H1 (cell line): ENCODE measurements at regions not wholly inside any gene's neighbourhood (a gene's known extent, or its start where the extent isn't known, plus 50 kb on each side); places are given as distances from the start of the nearest gene placed in this dataset.

Source experiments
- CTCF ChIA-PET: fragments of 300-600 bp; sonication (Branson Sonifier 250); formaldehyde crosslinking; loops from one replicate; lab custom pipeline; 2021; ENCODE audit not compliant: partially characterized antibody; lab: Charles Lee
- POLR2A ChIA-PET: fragments of 300-600 bp; sonication (Branson Sonifier 250); formaldehyde crosslinking; loops from one replicate; lab custom pipeline; 2021; ENCODE audit warnings: inconsistent platforms; ENCODE audit not compliant: partially characterized antibody; lab: Charles Lee
- DNase-seq, 2 experiments: peaks; one replicate each; pipeline versions ENCODE4 v3.0.0 to v3.0.0-alpha.2; 2010 to 2022; ENCODE audit warnings: low spot score in 2 of 2, low read depth in 1 of 2, mixed read lengths in 1 of 2
- FAIRE-seq: peaks from 2 replicates; lab custom pipeline; 2011; peaks lifted over from hg19 to GRCh38; lab: Jason Lieb, UNC
- H2AFZ ChIP-seq: 2 replicates; pipeline ENCODE4 v1.8.1; 2012; ENCODE audit warnings: low read length, inconsistent platforms
- H2AK5ac ChIP-seq: 2 replicates; pipeline ENCODE4 v1.6.1; 2013; ENCODE audit warnings: low read depth, low read length
- H2BK120ac ChIP-seq: replicated peaks from 2 replicates; pipeline ENCODE3; 2013; ENCODE audit warnings: low read depth, low read length, inconsistent platforms
- H2BK12ac ChIP-seq: 2 replicates; pipeline ENCODE4 v1.6.1; 2013; ENCODE audit warnings: low read depth, low read length
- H2BK15ac ChIP-seq: 2 replicates; pipeline ENCODE4 v1.6.1; 2013; ENCODE audit warnings: low read length
- H2BK20ac ChIP-seq: 2 replicates; pipeline ENCODE4 v1.6.1; 2013; ENCODE audit warnings: low read length
- H2BK5ac ChIP-seq: 2 replicates; pipeline ENCODE4 v1.6.1; 2013; ENCODE audit warnings: low read depth, low read length
- H3K14ac ChIP-seq: 2 replicates; pipeline ENCODE4 v1.6.1; 2013; ENCODE audit warnings: inconsistent platforms; ENCODE audit not compliant: insufficient read length
- H3K18ac ChIP-seq: 2 replicates; pipeline ENCODE4 v1.6.1; 2013; ENCODE audit warnings: low read length; ENCODE audit errors: extremely low read depth
- H3K23ac ChIP-seq: 2 replicates; pipeline ENCODE4 v1.6.1; 2013; ENCODE audit warnings: inconsistent platforms; ENCODE audit not compliant: insufficient read length
- H3K23me2 ChIP-seq: 2 replicates; pipeline ENCODE4 v1.6.1; 2013; ENCODE audit warnings: low read depth, low read length
- H3K27ac ChIP-seq: 2 replicates; pipeline ENCODE4 v1.6.1; 2011; ENCODE audit warnings: low read depth, low read length, inconsistent platforms
- H3K27me3 ChIP-seq, 4 experiments: replicated peaks in 1 of 4; 1 replicate in 1 of 4; 2 replicates in 3 of 4; pipeline versions ENCODE4 v1.6.1 to v1.8.1; 2011 to 2013; ENCODE audit warnings: low read length in 3 of 4, mild to moderate bottlenecking in 3 of 4, inconsistent platforms in 2 of 4, mixed read lengths in 2 of 4, moderate library complexity in 1 of 4; ENCODE audit not compliant: control insufficient read depth in 3 of 4, insufficient read depth in 3 of 4; ENCODE audit errors: extremely low read depth in 1 of 4
- H3K36me3 ChIP-seq, 4 experiments: 2 replicates each; pipeline versions ENCODE4 v1.6.1 to v1.8.1; 2011 to 2013; ENCODE audit warnings: mild to moderate bottlenecking in 4 of 4, low read length in 3 of 4, moderate library complexity in 2 of 4, control low read depth in 1 of 4, inconsistent platforms in 1 of 4; ENCODE audit not compliant: insufficient read depth in 4 of 4, control insufficient read depth in 2 of 4
- H3K4ac ChIP-seq: replicated peaks from 2 replicates; pipeline ENCODE3; 2013; ENCODE audit warnings: low read length, low read depth, mixed read lengths, inconsistent platforms; ENCODE audit not compliant: insufficient read length
- H3K4me1 ChIP-seq, 4 experiments: replicated peaks in 1 of 4; 1 replicate in 1 of 4; 2 replicates in 3 of 4; pipeline versions ENCODE4 v1.6.1 to v1.8.1; 2011 to 2013; ENCODE audit warnings: low read length in 3 of 4, inconsistent platforms in 2 of 4, mixed read lengths in 1 of 4; ENCODE audit not compliant: insufficient read depth in 4 of 4, control insufficient read depth in 3 of 4
- H3K4me2 ChIP-seq, 2 experiments: 2 replicates each; pipeline versions ENCODE4 v1.6.1 to v1.8.1; 2011 to 2013; ENCODE audit warnings: low read depth in 2 of 2, low read length in 2 of 2, control low read depth in 1 of 2, inconsistent platforms in 1 of 2, mild to moderate bottlenecking in 1 of 2; ENCODE audit not compliant: insufficient read depth in 1 of 2
- H3K4me3 ChIP-seq, 4 experiments: fragments of 200-600, 300-600 bp in 1 of 4; sonication (generic), shearing (Covaris generic), sonication (Bioruptor Twin) in 1 of 4; 2 replicates each; pipeline versions ENCODE4 v1.5.1 to v1.8.1; 2011 to 2016; ENCODE audit warnings: low read length in 4 of 4, low read depth in 3 of 4, control low read depth in 2 of 4, inconsistent platforms in 2 of 4, mild to moderate bottlenecking in 2 of 4, mixed read lengths in 1 of 4, moderate library complexity in 1 of 4; ENCODE audit not compliant: insufficient read depth in 2 of 4; ENCODE audit errors: extremely low read depth in 1 of 4
- H3K56ac ChIP-seq: replicated peaks from 2 replicates; pipeline ENCODE3; 2013; ENCODE audit warnings: low read depth, mild to moderate bottlenecking, mixed read lengths, low read length, inconsistent platforms; ENCODE audit not compliant: insufficient read length
- H3K79me1 ChIP-seq: 2 replicates; pipeline ENCODE4 v1.6.1; 2013; ENCODE audit warnings: low read depth, low read length, control low read depth
- H3K79me2 ChIP-seq, 2 experiments: 2 replicates each; pipeline versions ENCODE4 v1.6.1 to v1.8.1; 2012 to 2013; ENCODE audit warnings: low read length in 2 of 2, mild to moderate bottlenecking in 2 of 2, inconsistent platforms in 1 of 2; ENCODE audit not compliant: insufficient read depth in 2 of 2, control insufficient read depth in 1 of 2
- H3K9ac ChIP-seq, 4 experiments: replicated peaks in 1 of 4; 1 replicate in 1 of 4; 2 replicates in 3 of 4; pipeline versions ENCODE4 v1.6.1 to v1.8.1; 2011 to 2013; ENCODE audit warnings: low read depth in 3 of 4, low read length in 3 of 4, control low read depth in 2 of 4, mild to moderate bottlenecking in 2 of 4, moderate library complexity in 2 of 4, inconsistent platforms in 1 of 4; ENCODE audit errors: extremely low read depth in 1 of 4
- H3K9me3 ChIP-seq, 2 experiments: 2 replicates each; pipeline versions ENCODE4 v1.6.1 to v1.8.1; 2012 to 2013; ENCODE audit warnings: mild to moderate bottlenecking in 2 of 2, moderate library complexity in 2 of 2, control low read depth in 1 of 2, inconsistent platforms in 1 of 2, low read depth in 1 of 2, low read length in 1 of 2, mixed read lengths in 1 of 2; ENCODE audit not compliant: insufficient read depth in 2 of 2
- H4K20me1 ChIP-seq, 2 experiments: replicated peaks in 1 of 2; 2 replicates each; pipeline versions ENCODE3 to v1.8.1; 2011 to 2013; ENCODE audit warnings: inconsistent platforms in 2 of 2, low read length in 2 of 2, mild to moderate bottlenecking in 1 of 2; ENCODE audit not compliant: insufficient read depth in 2 of 2, control insufficient read depth in 1 of 2
- H4K5ac ChIP-seq: 2 replicates; pipeline ENCODE4 v1.6.1; 2013; ENCODE audit warnings: low read length, low read depth, mixed read lengths, inconsistent platforms; ENCODE audit not compliant: insufficient read length
- H4K8ac ChIP-seq: 2 replicates; pipeline ENCODE4 v1.8.0; 2013; ENCODE audit warnings: mild to moderate bottlenecking, moderate library complexity, low read length, inconsistent platforms; ENCODE audit not compliant: insufficient read depth; ENCODE audit errors: extremely low read depth
- H4K91ac ChIP-seq: replicated peaks from 2 replicates; pipeline ENCODE3; 2013; ENCODE audit warnings: low read length, mixed read lengths, inconsistent platforms; ENCODE audit not compliant: insufficient read length
- CTCF ChIP-seq, 3 experiments: IDR thresholded peaks; 1 replicate in 2 of 3; 2 replicates in 1 of 3; pipeline versions ENCODE4 v1.5.1 to v1.6.1; 2011; ENCODE audit warnings: low read length in 3 of 3, mild to moderate bottlenecking in 3 of 3, inconsistent platforms in 2 of 3, low read depth in 1 of 3, moderate library complexity in 1 of 3; ENCODE audit not compliant: insufficient read depth in 1 of 3; ENCODE audit errors: control extremely low read depth in 1 of 3
- EP300 ChIP-seq, 2 experiments: IDR thresholded peaks; 1 replicate in 1 of 2; 2 replicates in 1 of 2; pipeline ENCODE4 v1.6.1; 2011 to 2012; ENCODE audit warnings: low read depth in 2 of 2, low read length in 2 of 2, mild to moderate bottlenecking in 2 of 2, borderline replicate concordance in 1 of 2, inconsistent platforms in 1 of 2, moderate library complexity in 1 of 2
- RAD21 ChIP-seq, 2 experiments: IDR thresholded peaks in 1 of 2; conservative IDR thresholded peaks in 1 of 2; 2 replicates each; pipeline ENCODE4 v1.6.1; 2011; ENCODE audit warnings: low read depth in 2 of 2, low read length in 2 of 2, improper control_type of control experiment in 1 of 2, inconsistent platforms in 1 of 2, mild to moderate bottlenecking in 1 of 2, moderate library complexity in 1 of 2
- WGBS, 2 experiments: shearing (Covaris generic) in 1 of 2; methylation state at CpG; one replicate each; pipeline versions ENCODE4 v1.1.6 to v1.1.7; 2013 to 2015; ENCODE audit warnings: low lambda C conversion rate in 2 of 2, mixed read lengths in 2 of 2, inconsistent platforms in 1 of 2, low coverage in 1 of 2, missing lambda C conversion rate in 1 of 2; ENCODE audit not compliant: insufficient replicate concordance in 2 of 2, insufficient coverage in 1 of 2, insufficient read length in 1 of 2; ENCODE audit errors: extremely low coverage in 1 of 2, missing lambda C conversion rate in 1 of 2; 5-methylcytosine and 5-hydroxymethylcytosine counted together

- 87% methylated on average over 6 of the region's 6 CpGs; no CpG with 5 or more reads in 1 of the 2 experiments for WGBS, 2 experiments
- Histone ChIP-seq H3K4me2 (no peak overlapping the region), H3K4ac (no peak overlapping the region), H2AFZ (no peak overlapping the region), H4K20me1 (no peaks in the 10 kb centered on the region), H2BK15ac (no peak overlapping the region), H3K79me1 (no peaks in the 10 kb centered on the region), H2BK5ac (no peak overlapping the region), H3K4me1 (no peaks in the 10 kb centered on the region), H3K23ac (no peak overlapping the region), H2BK120ac (no peak overlapping the region), H2AK5ac (no peak overlapping the region), H3K14ac (no peak overlapping the region), H3K9me3 (no peaks in the 10 kb centered on the region), H4K8ac (no peak overlapping the region), H3K18ac (no peak overlapping the region), H2BK12ac (no peak overlapping the region), H3K27ac (no peak overlapping the region), H4K91ac (no peak overlapping the region), H2BK20ac (no peak overlapping the region), H3K36me3 (no peaks in the 10 kb centered on the region), H3K9ac (no peak overlapping the region), H3K23me2 (no peaks in the 10 kb centered on the region), H4K5ac (no peak overlapping the region), H3K4me3 (no peak overlapping the region), H3K79me2 (no peaks in the 10 kb centered on the region), H3K27me3 (no peaks in the 10 kb centered on the region), H3K56ac (no peak overlapping the region)
- FAIRE-seq (no peak), DNase-seq (no peak)
- ChIA-PET CTCF (interaction anchor here (0.9 to 1.4 kb wide), 2 partner anchors 10 to 20 kb away, joined by 3 to 4 read pairs; no protein-coding TSS in a partner anchor), POLR2A (no interaction called here)
- no peak for TF ChIP-seq EP300 (IDR thresholded peaks at IDR 0.05; ENCODE audit: borderline replicate concordance in 1 of 2, low read depth in 2 of 2, low read length in 2 of 2)
- peak; percentile 30 to 35 for TF ChIP-seq RAD21 (IDR thresholded peaks at IDR 0.05 in 1 of 2, conservative IDR thresholded peaks at IDR 0.05 in 1 of 2; ENCODE audit: low read depth in 2 of 2, low read length in 2 of 2)
- TF ChIP-seq CTCF (IDR thresholded peaks at IDR 0.05; ENCODE audit: control extremely low read depth in 1 of 3, insufficient read depth in 1 of 3, low read depth in 1 of 3, low read length in 3 of 3): peak in 1 of 3 experiments; percentile 5; a peak in 1 of 4 replicates
Observed at GRCh38 chr1:219805191-219805590, 123.2 kb downstream of the SLC30A10 start.
